IPS-18c (cell line): ENCODE measurements at regions not wholly inside any gene's neighbourhood (a gene's known extent, or its start where the extent isn't known, plus 50 kb on each side); places are given as distances from the start of the nearest gene placed in this dataset.
"Not testable (repeated sequence)": the region's sequence is repeated elsewhere in the genome, so short reads cannot be mapped to it uniquely, and the experiment has no call there.

Experiments
- H3K4me3 ChIP-seq: 2 replicates; pipeline ENCODE4 v1.7.0; 2013; ENCODE audit warnings: low read depth, mild to moderate bottlenecking, low read length, moderate library complexity; ENCODE audit not compliant: insufficient read depth
- H3K9me3 ChIP-seq: one replicate; pipeline ENCODE4 v1.6.1; 2013; ENCODE audit warnings: mild to moderate bottlenecking, low read length, moderate library complexity; ENCODE audit not compliant: control insufficient read depth, insufficient read depth

- Histone ChIP-seq H3K4me3 (no peak overlapping the region), H3K9me3 (no peaks in the 10 kb centered on the region)
These were observed 1406.0 kb upstream of the CDH8 start for GRCh38 chr16:63442246-63442645.

- no peaks in the 10 kb centered on the region for H3K9me3 ChIP-seq
- H3K4me3 ChIP-seq, result no peak overlapping the region
These were observed 1390.1 kb upstream of the CDH8 start for GRCh38 chr16:63426275-63426870.

- H3K4me3 ChIP-seq, result no peak overlapping the region
- H3K9me3 ChIP-seq, result no peaks in the 10 kb centered on the region
These were observed 1386.5 kb upstream of the CDH8 start for GRCh38 chr16:63422715-63423114.

- Histone ChIP-seq H3K4me3 (no peak overlapping the region), H3K9me3 (no peaks in the 10 kb centered on the region)
These were observed 1380.5 kb upstream of the CDH8 start for GRCh38 chr16:63416712-63417111.

- H3K4me3 ChIP-seq, result no peak overlapping the region
- no peaks in the 10 kb centered on the region for H3K9me3 ChIP-seq
These were observed 1378.8 kb upstream of the CDH8 start for GRCh38 chr16:63415014-63415413.

GRCh38 chr16:63410594-63410993, 1374.4 kb upstream of the CDH8 start:
- no peak overlapping the region for H3K4me3 ChIP-seq
- H3K9me3 ChIP-seq, result no peaks in the 10 kb centered on the region

GRCh38 chr16:63403792-63404191, 1367.6 kb upstream of the CDH8 start:
- no peak overlapping the region for H3K4me3 ChIP-seq

GRCh38 chr16:63388277-63388676, 1352.0 kb upstream of the CDH8 start:
- H3K9me3 ChIP-seq, H3K4me3 ChIP-seq: not testable (repeated sequence)

More at GRCh38 chr16:63403792-63404191, 1367.6 kb upstream of the CDH8 start:
- H3K9me3 ChIP-seq, result no peaks in the 10 kb centered on the region

- no peak overlapping the region for H3K4me3 ChIP-seq
- no peaks in the 10 kb centered on the region for H3K9me3 ChIP-seq
These were observed 1349.6 kb upstream of the CDH8 start for GRCh38 chr16:63385714-63386432.

- H3K4me3 ChIP-seq, result no peak overlapping the region
- H3K9me3 ChIP-seq, result no peaks in the 10 kb centered on the region
These were observed 1337.5 kb upstream of the CDH8 start for GRCh38 chr16:63373744-63374143.

- H3K4me3 ChIP-seq, result no peak overlapping the region
- H3K9me3 ChIP-seq, result no peaks in the 10 kb centered on the region
These were observed 1336.6 kb upstream of the CDH8 start for GRCh38 chr16:63372815-63373214.

GRCh38 chr16:63372283-63372682, 1336.0 kb upstream of the CDH8 start:
- H3K4me3 ChIP-seq, result no peak overlapping the region

GRCh38 chr16:63365649-63366304, 1329.5 kb upstream of the CDH8 start:
- Histone ChIP-seq H3K9me3 (no peaks in the 10 kb centered on the region), H3K4me3 (no peak overlapping the region)

More at GRCh38 chr16:63372283-63372682, 1336.0 kb upstream of the CDH8 start:
- no peaks in the 10 kb centered on the region for H3K9me3 ChIP-seq

GRCh38 chr16:63363738-63364137, 1327.5 kb upstream of the CDH8 start:
- Histone ChIP-seq H3K4me3 (no peak overlapping the region), H3K9me3 (no peaks in the 10 kb centered on the region)

GRCh38 chr16:63361032-63361624, 1324.9 kb upstream of the CDH8 start:
- Histone ChIP-seq H3K9me3 (no peaks in the 10 kb centered on the region), H3K4me3 (no peak overlapping the region)

- no peaks in the 10 kb centered on the region for H3K9me3 ChIP-seq
- no peak overlapping the region for H3K4me3 ChIP-seq
These were observed 1313.7 kb upstream of the CDH8 start for GRCh38 chr16:63349961-63350360.

GRCh38 chr16:63346000-63346399, 1309.8 kb upstream of the CDH8 start:
- Histone ChIP-seq H3K4me3 (no peak overlapping the region), H3K9me3 (no peaks in the 10 kb centered on the region)

- H3K9me3 ChIP-seq, result no peaks in the 10 kb centered on the region
- no peak overlapping the region for H3K4me3 ChIP-seq
These were observed 1301.0 kb upstream of the CDH8 start for GRCh38 chr16:63337264-63337663.
